ENCODE measurements at regions not wholly inside any gene's neighbourhood (a gene's known extent, or its start where the extent isn't known, plus 50 kb on each side); places are given as distances from the start of the nearest gene placed in this dataset.

DNA sequence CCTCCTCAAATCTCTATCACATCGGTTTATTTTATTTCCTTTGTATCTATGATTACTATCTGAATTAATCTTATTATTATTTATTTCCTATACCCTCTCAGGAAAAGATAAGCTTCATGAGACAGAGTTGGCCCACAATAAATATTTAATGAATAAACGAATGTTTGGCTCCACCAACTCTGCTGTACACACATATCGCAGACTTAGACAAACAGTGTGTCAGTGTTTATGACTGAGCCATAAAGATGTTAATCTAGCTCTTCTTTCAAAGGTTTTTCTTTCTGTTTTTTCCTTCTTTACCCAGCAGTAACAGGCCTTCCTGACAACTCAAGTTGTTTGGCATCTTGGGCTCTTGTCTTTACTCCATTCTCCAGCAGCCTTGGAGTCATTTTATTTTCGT lies 329.5 kb downstream of the CDH2 start:
- TF ChIP-seq CTCF (conservative IDR thresholded peaks at IDR 0.05 in 1 of 2, IDR thresholded peaks at IDR 0.05 in 1 of 2; ENCODE audit: extremely low read depth in 1 of 2, insufficient read depth in 1 of 2, low read depth in 1 of 2, low read length in 2 of 2) (no peak), EZH2 (IDR thresholded peaks at IDR 0.05; ENCODE audit: borderline replicate concordance, low read length) (no peak)

Data from mammary epithelial cell (primary cell).